ENCODE measurements at regions not wholly inside any gene's neighbourhood (a gene's known extent, or its start where the extent isn't known, plus 50 kb on each side); places are given as distances from the start of the nearest gene placed in this dataset.

GRCh38 chr11:110986016-110986415, 259.5 kb upstream of the POU2AF2 start:
- TF ChIP-seq CTCF (IDR thresholded peaks at IDR 0.05) = no peak
- TF ChIP-seq POLR2A (IDR thresholded peaks at IDR 0.05) = no peak
- H3K27me3 ChIP-seq = no peaks in the 10 kb centered on the region
- intact Hi-C loops (cut with DNase I) = no loop called here
- no peak for DNase-seq
- WGBS, 4 donors = 85 to 91% (median 90%) methylated on average over 7 of the region's 7 CpGs
- no peaks in the 10 kb centered on the region for H3K4me1 ChIP-seq (replicated peaks in 1 of 2)
- H3K27ac ChIP-seq = no peak overlapping the region
- H3K4me3 ChIP-seq = no peak overlapping the region
- no peaks in the 10 kb centered on the region for H3K9me3 ChIP-seq (replicated peaks in 1 of 3)
- H3K36me3 ChIP-seq (replicated peaks in 1 of 2) = no peaks in the 10 kb centered on the region

GRCh38 chr11:110985547-110985946, 260.0 kb upstream of the POU2AF2 start:
- Histone ChIP-seq H3K36me3 (replicated peaks in 1 of 2) (no peaks in the 10 kb centered on the region), H3K4me1 (replicated peaks in 1 of 2) (no peaks in the 10 kb centered on the region), H3K27me3 (no peaks in the 10 kb centered on the region), H3K4me3 (no peak overlapping the region), H3K27ac (no peak overlapping the region), H3K9me3 (replicated peaks in 1 of 3) (no peaks in the 10 kb centered on the region)
- intact Hi-C loops (cut with DNase I) = no loop called here
- no peak for DNase-seq
- no peak for TF ChIP-seq POLR2A (IDR thresholded peaks at IDR 0.05)
- no peak for TF ChIP-seq CTCF (IDR thresholded peaks at IDR 0.05)

- H3K27ac ChIP-seq = no peak overlapping the region
- H3K4me3 ChIP-seq = no peak overlapping the region
- no peaks in the 10 kb centered on the region for H3K36me3 ChIP-seq (replicated peaks in 1 of 2)
- TF ChIP-seq CTCF (IDR thresholded peaks at IDR 0.05) (no peak), POLR2A (IDR thresholded peaks at IDR 0.05) (no peak)
- intact Hi-C loops (cut with DNase I) = no loop called here
- H3K9me3 ChIP-seq (replicated peaks in 1 of 3) = no peaks in the 10 kb centered on the region
- no peaks in the 10 kb centered on the region for H3K4me1 ChIP-seq (replicated peaks in 1 of 2)
- H3K27me3 ChIP-seq = no peaks in the 10 kb centered on the region
- WGBS, 4 donors = 91 to 100% (median 98%) methylated on average over 1 of the region's 1 CpG
- no peak for DNase-seq
Observed at GRCh38 chr11:110984693-110985092, 260.8 kb upstream of the POU2AF2 start.

GRCh38 chr11:110984147-110984546, 261.4 kb upstream of the POU2AF2 start:
- WGBS, 4 donors = 75 to 85% (median 83%) methylated on average over 2 of the region's 2 CpGs
- Histone ChIP-seq H3K36me3 (replicated peaks in 1 of 2) (no peaks in the 10 kb centered on the region), H3K27me3 (no peaks in the 10 kb centered on the region), H3K4me3 (no peak overlapping the region), H3K9me3 (replicated peaks in 1 of 3) (no peaks in the 10 kb centered on the region), H3K27ac (no peak overlapping the region), H3K4me1 (replicated peaks in 1 of 2) (no peaks in the 10 kb centered on the region)
- no peak for DNase-seq
- TF ChIP-seq POLR2A (IDR thresholded peaks at IDR 0.05) (no peak), CTCF (IDR thresholded peaks at IDR 0.05) (no peak)
- intact Hi-C loops (cut with DNase I) = no loop called here
